GM21619 (cell line): ENCODE measurements at regions not wholly inside any gene's neighbourhood (a gene's known extent, or its start where the extent isn't known, plus 50 kb on each side); places are given as distances from the start of the nearest gene placed in this dataset.

Experiments
- ATAC-seq: cut with Tn5 transposase; IDR thresholded peaks from one replicate; pipeline ENCODE4 v1.9.1; 2021; ENCODE audit not compliant: unreplicated experiment

- ATAC-seq: no peak
Measured at GRCh38 chr10:118537623-118538022, 57.8 kb downstream of the PRLHR start.

- ATAC-seq: no peak
Measured at GRCh38 chr10:118534136-118534535, 61.3 kb downstream of the PRLHR start.

DNA sequence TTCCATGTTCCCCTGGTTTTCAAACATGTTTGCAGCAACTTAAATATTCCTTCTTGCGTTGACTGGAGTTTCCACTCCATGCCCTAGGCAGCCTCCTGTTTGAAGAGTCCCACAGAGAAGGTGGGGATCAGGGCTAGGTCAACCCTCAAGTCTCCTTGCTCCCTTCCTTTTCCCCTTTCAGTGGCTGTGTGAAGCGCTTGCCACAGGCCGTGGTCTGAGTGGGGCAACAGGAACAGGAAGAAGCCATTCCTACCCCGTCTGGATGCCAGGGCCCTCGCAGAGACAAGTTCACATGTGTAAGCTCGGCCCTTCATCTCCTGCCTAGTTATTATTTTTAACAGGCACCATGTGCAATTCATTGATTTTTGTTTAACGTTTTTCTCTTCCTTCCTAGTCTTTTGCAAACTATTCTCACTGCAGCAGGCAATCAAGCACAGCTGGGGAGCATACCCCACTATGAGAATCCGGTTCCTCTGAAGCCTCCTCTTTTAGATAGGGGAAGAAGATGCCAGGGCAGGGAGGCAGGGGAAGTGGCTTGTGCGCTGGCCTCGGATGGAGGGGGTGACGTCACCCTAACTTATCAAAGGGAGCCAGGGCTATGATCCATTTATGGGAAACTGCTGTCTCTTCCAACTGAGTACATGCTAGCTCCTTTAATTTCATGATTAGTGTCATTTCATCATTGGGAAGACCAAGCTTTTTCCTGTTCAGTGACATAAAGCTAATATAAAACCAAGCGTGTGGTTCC, 64.2 kb downstream of the PRLHR start:
- no peak for ATAC-seq

GRCh38 chr10:118528426-118528825, 67.0 kb downstream of the PRLHR start:
- no peak for ATAC-seq

DNA sequence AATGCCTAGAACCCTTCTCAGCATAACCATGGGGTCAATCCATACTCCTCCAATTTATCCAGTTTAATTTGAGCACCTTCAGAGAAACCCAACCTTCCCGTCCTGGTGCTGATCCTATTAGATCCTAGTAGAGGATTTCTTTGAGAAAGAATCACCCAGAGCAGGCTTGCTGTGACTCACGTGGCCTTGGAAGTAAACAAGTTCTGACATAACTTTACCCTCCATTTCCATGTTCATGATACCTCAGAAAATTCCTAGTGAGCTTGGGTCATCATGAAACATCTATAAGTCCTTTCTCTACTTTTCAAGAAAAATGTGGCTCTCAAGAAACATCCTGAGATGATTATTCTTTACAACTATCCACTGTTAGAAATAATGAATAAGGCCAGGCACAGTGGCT, 71.7 kb downstream of the PRLHR start:
- ATAC-seq: no peak

DNA sequence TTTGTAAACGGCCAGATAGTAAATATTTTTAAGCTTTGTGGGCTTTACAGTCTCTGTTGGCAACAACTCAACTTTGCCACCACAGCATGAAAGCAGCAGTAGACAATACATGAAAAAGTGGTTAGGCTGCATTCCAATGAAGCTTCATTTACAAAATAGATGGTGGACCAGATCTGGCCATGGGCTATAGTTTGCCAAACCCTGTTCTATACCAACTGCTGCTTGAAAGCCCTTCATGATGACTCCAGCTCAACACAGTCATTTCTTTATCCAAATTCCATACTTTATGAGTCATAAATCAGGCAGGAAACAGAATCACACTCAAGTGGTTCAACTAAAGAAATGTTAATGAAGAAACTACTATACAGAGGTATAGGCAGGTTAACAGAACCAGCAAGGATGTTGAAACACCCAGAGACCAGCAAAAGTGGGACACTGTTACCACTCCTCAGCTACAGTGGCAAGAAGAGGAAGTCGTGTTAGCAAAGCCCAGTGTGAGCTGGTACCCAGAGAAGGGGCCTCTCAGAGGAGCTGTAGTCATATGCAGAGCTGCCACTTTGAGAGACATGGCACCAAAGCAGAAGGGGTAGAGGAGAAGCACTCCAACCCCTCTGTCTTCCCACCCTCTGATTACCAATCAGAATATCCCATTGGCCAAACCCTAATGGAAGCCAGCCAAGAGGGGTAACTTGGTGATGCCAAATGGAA, 72.5 kb downstream of the PRLHR start:
- ATAC-seq: no peak

DNA sequence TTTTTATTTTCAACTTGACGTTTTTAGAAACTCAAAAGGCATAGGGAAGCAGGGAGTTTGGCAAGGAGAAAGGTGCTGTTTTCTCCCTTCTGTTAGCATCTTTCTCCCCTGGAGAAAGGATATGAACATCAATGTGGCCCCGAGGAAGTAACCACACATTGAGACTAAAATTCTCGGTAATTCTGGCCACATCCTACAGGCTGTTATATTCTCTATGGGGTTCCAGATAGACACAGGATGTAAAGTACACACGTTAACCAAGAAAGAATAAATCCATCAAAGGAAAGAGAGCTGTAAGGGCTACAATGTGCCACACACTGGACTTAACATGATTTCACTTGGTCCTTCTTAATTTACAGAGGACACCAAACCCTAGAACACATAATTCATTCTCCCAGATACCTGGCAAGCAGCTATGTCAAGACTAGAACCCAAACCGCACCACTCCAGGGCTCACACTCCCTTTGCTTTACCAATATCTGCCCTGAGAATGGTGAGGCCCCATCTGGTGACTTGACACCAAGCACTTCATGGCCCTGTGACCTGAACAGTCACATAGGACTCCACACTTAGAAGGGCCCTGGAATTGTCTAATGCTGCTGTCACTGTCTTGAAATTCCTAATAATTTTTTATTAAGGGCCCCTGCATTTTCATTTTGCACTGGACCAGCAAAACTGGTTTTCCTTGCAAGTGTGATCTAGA, 73.9 kb downstream of the PRLHR start:
- no peak for ATAC-seq

GRCh38 chr10:118520116-118520742, 75.2 kb downstream of the PRLHR start:
- ATAC-seq: no peak

DNA sequence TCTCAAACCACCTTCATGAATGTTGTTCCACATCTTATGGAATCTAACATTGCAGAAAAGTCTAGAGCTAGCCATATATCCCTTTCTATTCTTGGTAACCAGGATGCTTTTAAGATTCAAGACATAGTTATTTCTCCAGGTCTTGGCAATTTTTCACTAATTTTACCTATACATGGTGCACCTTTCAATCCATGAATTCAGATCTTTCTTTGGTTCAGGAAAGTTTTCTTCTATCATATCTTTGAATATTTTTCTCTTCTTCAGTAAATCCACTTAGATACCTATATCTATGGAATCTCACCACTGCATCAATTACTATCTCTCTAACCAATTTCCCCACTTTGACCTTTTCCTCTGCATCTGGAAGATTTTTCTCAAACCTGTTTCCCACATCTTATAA, 77.4 kb downstream of the PRLHR start:
- ATAC-seq: no peak

DNA sequence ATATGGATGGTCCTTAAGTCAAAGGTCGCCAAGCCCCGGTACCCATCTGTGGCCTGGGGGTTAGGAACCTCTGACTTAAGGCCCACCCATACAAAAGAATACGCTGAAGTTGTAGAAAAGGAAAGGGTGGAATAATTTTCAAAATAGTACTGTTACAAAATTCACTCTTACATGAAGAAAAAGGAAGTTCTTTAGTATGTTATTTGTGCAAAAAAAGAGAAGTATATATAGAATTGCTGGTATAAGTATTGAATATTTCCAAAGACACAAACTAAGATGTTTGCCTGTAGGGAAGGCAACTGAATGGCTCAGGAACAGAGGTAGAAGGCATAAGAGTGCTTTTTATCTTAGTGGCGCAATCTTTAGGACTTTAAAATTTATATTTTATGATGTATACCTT, 78.7 kb downstream of the PRLHR start:
- ATAC-seq: no peak

- ATAC-seq: no peak
Measured at GRCh38 chr10:118513174-118513573, 82.3 kb downstream of the PRLHR start.

- ATAC-seq: no peak
Measured at GRCh38 chr10:118511711-118512110, 83.7 kb downstream of the PRLHR start.

- ATAC-seq: no peak
Measured at GRCh38 chr10:118508863-118509262, 86.6 kb downstream of the PRLHR start.

DNA sequence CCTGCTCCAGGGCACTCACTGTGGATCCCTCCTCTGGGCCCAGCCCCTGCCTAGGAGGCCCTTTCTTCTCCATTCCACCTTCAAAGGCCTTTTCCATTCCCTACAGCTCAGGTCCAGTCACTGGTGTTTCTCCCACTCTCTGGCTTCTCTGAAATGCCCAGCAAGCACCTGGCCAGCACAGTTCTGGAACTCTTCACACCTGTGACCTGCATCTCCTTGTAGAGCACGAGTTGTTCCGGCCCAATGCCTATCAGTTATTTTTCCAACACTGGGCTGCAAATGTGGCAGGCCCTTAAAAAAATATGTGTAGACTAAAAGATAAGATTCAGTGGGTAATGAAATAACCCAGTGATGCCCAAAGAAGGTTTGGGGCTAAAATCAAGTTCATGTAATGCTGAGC, 87.1 kb downstream of the PRLHR start:
- ATAC-seq: no peak

DNA sequence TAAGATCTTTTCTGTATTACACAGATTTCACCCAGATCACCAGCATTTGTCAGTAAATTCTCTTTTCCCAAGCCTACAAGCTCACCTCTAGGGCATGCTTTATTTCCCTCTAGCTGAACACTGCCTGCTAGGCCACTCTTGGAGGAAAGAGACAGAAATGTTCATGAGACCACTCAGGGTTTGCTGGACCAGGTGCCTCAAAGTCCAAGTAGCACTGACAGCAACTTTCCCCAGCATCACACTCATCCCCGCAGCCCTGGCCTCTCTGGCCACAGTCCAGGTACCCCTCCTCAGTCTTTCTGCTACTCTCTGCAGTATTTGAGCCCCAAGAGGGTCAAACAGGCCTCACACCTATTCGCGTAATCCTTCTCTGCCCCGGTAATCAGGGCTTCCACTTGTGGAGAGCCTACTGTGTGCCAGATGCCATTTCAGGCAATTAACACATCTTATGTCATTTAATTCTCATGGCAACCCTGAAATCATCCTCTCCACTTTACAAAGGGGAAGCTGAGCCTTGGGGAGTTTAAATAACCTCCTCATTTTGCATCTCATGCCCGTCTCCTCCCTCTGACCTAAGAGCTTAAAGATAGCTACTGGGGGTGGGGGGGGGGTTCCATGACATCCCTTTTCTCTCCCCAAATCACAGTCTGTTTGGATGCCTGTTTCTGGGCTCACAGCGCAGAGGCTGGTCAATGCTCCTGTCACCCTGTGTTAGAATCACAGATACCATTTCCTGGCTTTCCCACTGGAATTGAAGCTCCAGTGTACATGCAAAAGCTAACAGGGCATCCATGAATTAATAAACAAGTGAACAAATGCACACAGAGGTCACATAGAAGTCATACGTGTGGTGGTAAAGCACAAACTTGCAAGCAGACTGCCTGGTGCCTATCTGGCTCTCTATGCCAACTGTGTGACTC, 88.5 kb downstream of the PRLHR start:
- no peak for ATAC-seq

GRCh38 chr10:118505363-118505762, 90.1 kb downstream of the PRLHR start:
- no peak for ATAC-seq

- no peak for ATAC-seq
Measured at GRCh38 chr10:118504467-118505205, 90.8 kb downstream of the PRLHR start.

- no peak for ATAC-seq
Measured at GRCh38 chr10:118504044-118504443, 91.4 kb downstream of the PRLHR start.

DNA sequence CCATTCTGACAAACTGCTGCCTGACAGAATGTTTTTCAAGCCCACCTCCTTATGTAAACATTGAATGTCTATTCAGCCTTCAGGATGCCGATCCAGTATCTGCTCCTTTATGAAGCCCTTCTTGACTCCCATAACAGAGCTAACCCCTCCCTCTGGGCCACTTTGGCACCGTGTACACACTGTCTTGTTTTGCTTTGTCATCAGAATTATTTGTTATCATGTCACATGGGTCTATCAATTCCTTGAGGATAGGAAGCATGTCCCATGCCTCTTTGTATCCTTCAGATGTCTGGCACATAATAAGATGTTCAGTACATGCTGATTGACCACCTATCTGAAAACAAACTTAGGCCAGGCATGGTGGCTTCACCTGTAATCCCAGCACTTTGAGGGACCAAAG, 92.3 kb downstream of the PRLHR start:
- ATAC-seq: no peak
